PC-3 (cell line): ENCODE measurements at regions not wholly inside any gene's neighbourhood (a gene's known extent, or its start where the extent isn't known, plus 50 kb on each side); places are given as distances from the start of the nearest gene placed in this dataset.
A peak's percentile ranks its signal among the peaks of the same experiment; 100 is the strongest.

Experiments used
- ATAC-seq: fragments of 200-7000 bp; cut with Tn5 transposase; 2 replicates; pipeline ENCODE4 v1.9.1; 2020; ENCODE audit warnings: mild to moderate bottlenecking, moderate library complexity
- BruUV-seq: library from RNA; stranded (reverse); fragments of 400-500 nt; replicated peaks from 2 replicates; lab custom pipeline; 2021; lab: Mats Ljungman, UMichigan
- CTCF ChIA-PET: fragments of 300-600 bp; sonication (Branson Sonifier 250); formaldehyde crosslinking; loops from one replicate; lab custom pipeline; 2022; ENCODE audit warnings: antibody characterized with exemption; lab: Charles Lee
- POLR2A ChIA-PET: fragments of 300-600 bp; sonication (Branson Sonifier 250); formaldehyde crosslinking; loops from one replicate; lab custom pipeline; 2022; ENCODE audit warnings: antibody characterized with exemption; ENCODE audit not compliant: unreplicated experiment; lab: Charles Lee
- DNase-seq: peaks from one replicate; pipeline ENCODE4 v3.0.0-alpha.2; 2015
- H2AFZ ChIP-seq: fragments of 300-600 bp; sonication (generic); 2 replicates; pipeline ENCODE4 v1.6.0; 2016; ENCODE audit warnings: antibody characterized with exemption, low read length
- H3F3A ChIP-seq: fragments of 300-600 bp; sonication (generic); one replicate; pipeline ENCODE4 v1.6.0; 2017; ENCODE audit warnings: antibody characterized with exemption, low read length, control low read depth, mild to moderate bottlenecking; ENCODE audit not compliant: unreplicated experiment
- H3K27ac ChIP-seq: fragments of 300-600 bp; sonication (generic); 2 replicates; pipeline ENCODE4 v1.5.1; 2016; ENCODE audit warnings: mild to moderate bottlenecking, low read length
- H3K27me3 ChIP-seq: fragments of 300-600 bp; sonication (generic); 2 replicates; pipeline ENCODE4 v1.6.1; 2016; ENCODE audit warnings: low read length, mixed read lengths
- H3K36me3 ChIP-seq: fragments of 300-600 bp; sonication (generic); 2 replicates; pipeline ENCODE4 v1.6.1; 2016; ENCODE audit warnings: low read depth, mixed run types, low read length, mixed read lengths
- H3K4me1 ChIP-seq: fragments of 300-600 bp; sonication (generic); 2 replicates; pipeline ENCODE4 v1.5.1; 2016; ENCODE audit warnings: low read length; ENCODE audit not compliant: insufficient read depth
- H3K4me2 ChIP-seq: fragments of 300-600 bp; sonication (generic); 2 replicates; pipeline ENCODE4 v1.6.0; 2016; ENCODE audit warnings: low read length
- H3K4me3 ChIP-seq: fragments of 300-600 bp; sonication (generic); 2 replicates; pipeline ENCODE4 v1.5.1; 2016; ENCODE audit warnings: mild to moderate bottlenecking, low read length, mixed read lengths
- H3K79me2 ChIP-seq: fragments of 300-600 bp; sonication (generic); 2 replicates; pipeline ENCODE4 v1.6.1; 2017; ENCODE audit warnings: low read length, mixed read lengths
- H3K9ac ChIP-seq: fragments of 300-600 bp; sonication (generic); 2 replicates; pipeline ENCODE4 v1.6.0; 2016; ENCODE audit warnings: mild to moderate bottlenecking, low read length
- H3K9me2 ChIP-seq: fragments of 300-600 bp; sonication (generic); replicated peaks from 2 replicates; pipeline ENCODE4 v1.6.1; 2016; ENCODE audit warnings: mixed run types, low read length, mixed read lengths
- H3K9me3 ChIP-seq: fragments of 300-600 bp; sonication (generic); 2 replicates; pipeline ENCODE4 v1.6.1; 2016; ENCODE audit warnings: low read length, mixed read lengths
- H4K20me1 ChIP-seq: fragments of 300-600 bp; sonication (generic); 2 replicates; pipeline ENCODE4 v1.6.1; 2016; ENCODE audit warnings: low read length, mixed read lengths
- EZH2 ChIP-seq: fragments of 300-600 bp; sonication (generic); IDR thresholded peaks from one replicate; pipeline ENCODE4 v1.6.1; 2017; ENCODE audit warnings: antibody characterized with exemption, mild to moderate bottlenecking, low read length; ENCODE audit not compliant: unreplicated experiment
- EZH2phosphoT487 ChIP-seq: fragments of 300-600 bp; sonication (generic); IDR thresholded peaks from 2 replicates; pipeline ENCODE4 v1.6.1; 2018; ENCODE audit warnings: mild to moderate bottlenecking, antibody characterized with exemption, low read length, borderline replicate concordance
- intact Hi-C: fragments of 100-400 bp; cut with micrococcal nuclease; formaldehyde crosslinking; loops from 2 replicates; pipeline ENCODE4 v1.9.0; 2023
- TF ChIP-seq, protein P1 (sequence below): fragments of 300-600 bp; sonication (generic); conservative IDR thresholded peaks from 2 replicates; pipeline ENCODE4 v1.5.1; 2017; ENCODE audit warnings: antibody characterized with exemption, low read depth, mild to moderate bottlenecking, low read length

DNA sequence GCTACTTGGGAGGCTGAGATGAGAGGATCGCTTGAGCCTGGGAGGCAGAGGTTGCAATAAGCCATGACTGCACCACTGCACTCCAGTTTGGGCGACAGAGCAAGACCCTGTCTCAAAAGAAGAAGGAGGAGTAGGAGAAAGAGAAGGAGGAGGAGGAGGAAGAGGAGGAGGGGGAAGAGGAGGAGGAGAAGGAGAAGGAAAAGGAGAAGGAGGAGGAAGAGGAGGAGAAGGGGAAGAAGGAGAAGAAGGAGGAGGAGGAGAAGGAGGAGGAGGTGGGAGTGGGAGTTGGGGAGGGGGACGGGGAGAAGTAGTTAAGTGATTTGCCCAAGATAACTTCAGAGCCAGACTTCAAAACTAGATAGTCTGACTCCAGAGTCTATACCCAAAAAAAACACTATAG is 55.5 kb upstream of the FOXD3 start:
- H3K27ac ChIP-seq: no peak overlapping the region
- H3K9me3 ChIP-seq: no peaks in the 10 kb centered on the region
- H2AFZ ChIP-seq: no peak overlapping the region
- TF ChIP-seq, protein P1, sequence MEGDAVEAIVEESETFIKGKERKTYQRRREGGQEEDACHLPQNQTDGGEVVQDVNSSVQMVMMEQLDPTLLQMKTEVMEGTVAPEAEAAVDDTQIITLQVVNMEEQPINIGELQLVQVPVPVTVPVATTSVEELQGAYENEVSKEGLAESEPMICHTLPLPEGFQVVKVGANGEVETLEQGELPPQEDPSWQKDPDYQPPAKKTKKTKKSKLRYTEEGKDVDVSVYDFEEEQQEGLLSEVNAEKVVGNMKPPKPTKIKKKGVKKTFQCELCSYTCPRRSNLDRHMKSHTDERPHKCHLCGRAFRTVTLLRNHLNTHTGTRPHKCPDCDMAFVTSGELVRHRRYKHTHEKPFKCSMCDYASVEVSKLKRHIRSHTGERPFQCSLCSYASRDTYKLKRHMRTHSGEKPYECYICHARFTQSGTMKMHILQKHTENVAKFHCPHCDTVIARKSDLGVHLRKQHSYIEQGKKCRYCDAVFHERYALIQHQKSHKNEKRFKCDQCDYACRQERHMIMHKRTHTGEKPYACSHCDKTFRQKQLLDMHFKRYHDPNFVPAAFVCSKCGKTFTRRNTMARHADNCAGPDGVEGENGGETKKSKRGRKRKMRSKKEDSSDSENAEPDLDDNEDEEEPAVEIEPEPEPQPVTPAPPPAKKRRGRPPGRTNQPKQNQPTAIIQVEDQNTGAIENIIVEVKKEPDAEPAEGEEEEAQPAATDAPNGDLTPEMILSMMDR: no peak
- TF ChIP-seq EZH2 (no peak), EZH2phosphoT487 (no peak)
- no peaks in the 10 kb centered on the region for H3K79me2 ChIP-seq
- ATAC-seq (no peak), DNase-seq (no peak)
- ChIA-PET POLR2A (no interaction called here), CTCF (no interaction called here)
- no peaks in the 10 kb centered on the region for H4K20me1 ChIP-seq
- H3K4me1 ChIP-seq: peaks cover 10% of the 10 kb centered on the region
- intact Hi-C loops: no loop called here
- no peak overlapping the region for H3K4me3 ChIP-seq
- H3K27me3 ChIP-seq: no peaks in the 10 kb centered on the region
- H3K4me2 ChIP-seq: no peak overlapping the region
- no peaks in the 10 kb centered on the region for H3K9me2 ChIP-seq
- BruUV-seq: no TSS peak
- H3K9ac ChIP-seq: no peak overlapping the region
- no peaks in the 10 kb centered on the region for H3F3A ChIP-seq
- no peaks in the 10 kb centered on the region for H3K36me3 ChIP-seq

DNA sequence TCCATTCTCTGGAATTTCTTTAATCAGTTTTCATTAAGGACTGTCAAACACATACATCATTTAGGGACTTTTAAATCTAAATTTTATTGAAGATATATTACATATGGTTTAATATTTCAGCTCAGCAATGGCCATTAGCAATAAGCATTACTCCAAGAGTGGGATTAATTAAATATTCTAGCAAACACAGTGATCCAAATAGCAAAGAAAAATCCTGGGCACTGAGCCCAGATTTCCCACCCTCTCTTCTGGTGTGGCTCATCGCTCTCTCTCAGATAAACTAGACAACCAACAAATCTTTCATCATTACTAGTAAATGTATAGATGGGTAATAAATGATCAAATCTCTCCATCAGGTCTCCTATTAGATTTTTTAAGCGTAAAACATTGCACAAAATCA is 53.5 kb upstream of the FOXD3 start:
- H3F3A ChIP-seq: no peaks in the 10 kb centered on the region
- no TSS peak for BruUV-seq
- DNase-seq (peak; percentile 36), ATAC-seq (no peak)
- no peak overlapping the region for H3K27ac ChIP-seq
- H4K20me1 ChIP-seq: no peaks in the 10 kb centered on the region
- no peaks in the 10 kb centered on the region for H3K79me2 ChIP-seq
- H3K36me3 ChIP-seq: no peaks in the 10 kb centered on the region
- H3K9ac ChIP-seq: no peak overlapping the region
- POLR2A ChIA-PET: no interaction called here
- no peaks in the 10 kb centered on the region for H3K9me3 ChIP-seq
- TF ChIP-seq, protein P1: no peak
- no peak for TF ChIP-seq EZH2
- no peak for TF ChIP-seq EZH2phosphoT487
- H2AFZ ChIP-seq: no peak overlapping the region
- CTCF ChIA-PET: no interaction called here
- H3K4me3 ChIP-seq: no peak overlapping the region
- intact Hi-C loops: no loop called here
- H3K9me2 ChIP-seq: no peaks in the 10 kb centered on the region
- no peaks in the 10 kb centered on the region for H3K27me3 ChIP-seq
- H3K4me2 ChIP-seq: peak overlapping the region; percentile 80
- H3K4me1 ChIP-seq: peaks cover 10% of the 10 kb centered on the region

DNA sequence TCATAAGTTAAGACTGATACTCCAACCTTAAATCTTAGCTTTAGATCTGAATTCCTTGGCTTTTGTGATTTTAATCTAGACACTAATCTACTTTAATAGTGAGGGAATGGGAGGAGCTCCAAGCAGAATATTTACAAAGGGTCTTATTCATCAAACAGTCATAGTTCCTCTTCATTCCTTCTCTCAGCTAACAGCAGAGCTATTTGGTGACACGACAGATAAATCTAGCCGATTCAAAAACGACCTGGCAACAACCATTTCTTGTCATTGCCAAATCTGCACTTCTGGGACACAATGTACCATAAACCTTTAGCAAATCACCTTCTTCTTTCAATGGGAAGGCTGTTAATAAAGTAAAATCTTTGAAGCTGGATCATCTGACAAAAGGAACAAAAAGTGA is 52.8 kb upstream of the FOXD3 start:
- intact Hi-C loops: no loop called here
- ChIA-PET POLR2A (interaction anchor here (0.7 kb wide), 1 partner anchor 91 kb away, joined by 3 read pairs; no protein-coding TSS in a partner anchor), CTCF (interaction anchor here (0.7 kb wide), 1 partner anchor 268 kb away, joined by 4 read pairs; no protein-coding TSS in a partner anchor)
- Histone ChIP-seq H4K20me1 (no peaks in the 10 kb centered on the region), H3K9ac (no peak overlapping the region), H3K4me1 (peaks cover 10% of the 10 kb centered on the region), H3K79me2 (no peaks in the 10 kb centered on the region), H3K9me3 (no peaks in the 10 kb centered on the region), H2AFZ (peak overlapping the region; percentile 59), H3K4me3 (peak overlapping the region; percentile 59), H3K4me2 (peak overlapping the region; percentile 80), H3K36me3 (no peaks in the 10 kb centered on the region), H3K9me2 (no peaks in the 10 kb centered on the region), H3K27me3 (no peaks in the 10 kb centered on the region), H3K27ac (no peak overlapping the region), H3F3A (no peaks in the 10 kb centered on the region)
- peak; percentile 77 for DNase-seq
- no TSS peak for BruUV-seq
- TF ChIP-seq EZH2phosphoT487: no peak
- TF ChIP-seq, protein P1: no peak
- no peak for TF ChIP-seq EZH2
- peak; percentile 97 for ATAC-seq
